ENCODE measurements at regions not wholly inside any gene's neighbourhood (a gene's known extent, or its start where the extent isn't known, plus 50 kb on each side); places are given as distances from the start of the nearest gene placed in this dataset.

GRCh38 chr16:6027733-6028132 is 930.1 kb upstream of the EEF2KMT start:
- TF ChIP-seq SUZ12 (IDR thresholded peaks at IDR 0.05), result no peak
- no peak for TF ChIP-seq HDGF (IDR thresholded peaks at IDR 0.05; ENCODE audit: borderline replicate concordance)
- TF ChIP-seq FOXM1 (IDR thresholded peaks at IDR 0.05; ENCODE audit: borderline replicate concordance), result no peak
- TF ChIP-seq FOXA1 (IDR thresholded peaks at IDR 0.05), result no peak
- no peak for TF ChIP-seq SP1 (IDR thresholded peaks at IDR 0.05)
